MM.1S (cell line): ENCODE measurements at regions not wholly inside any gene's neighbourhood (a gene's known extent, or its start where the extent isn't known, plus 50 kb on each side); places are given as distances from the start of the nearest gene placed in this dataset.

Experiments
- CTCF ChIP-seq: fragments of 300-600 bp; sonication (generic); IDR thresholded peaks from 2 replicates; pipeline ENCODE4 v1.5.1; 2016; ENCODE audit warnings: antibody characterized with exemption, low read length, mixed read lengths
- EZH2phosphoT487 ChIP-seq: fragments of 300-600 bp; sonication (generic); IDR thresholded peaks from 2 replicates; pipeline ENCODE4 v1.6.1; 2018; ENCODE audit warnings: antibody characterized with exemption, low read length

GRCh38 chr11:128334311-128335044 is 252.9 kb downstream of the ETS1 start:
- TF ChIP-seq CTCF, result no peak
- no peak for TF ChIP-seq EZH2phosphoT487
